ENCODE measurements at regions not wholly inside any gene's neighbourhood (a gene's known extent, or its start where the extent isn't known, plus 50 kb on each side); places are given as distances from the start of the nearest gene placed in this dataset.

- no peaks in the 10 kb centered on the region for H3F3A ChIP-seq (ENCODE audit: insufficient read depth, low read depth)
- H2AFZ ChIP-seq = no peak overlapping the region
- no peak for DNase-seq
- no peak overlapping the region for H3K4me3 ChIP-seq
- no peaks in the 10 kb centered on the region for H3K9me3 ChIP-seq (ENCODE audit: insufficient read depth, low read depth)
- no peaks in the 10 kb centered on the region for H3K79me2 ChIP-seq (ENCODE audit: low read depth)
- no peaks in the 10 kb centered on the region for H3K27me3 ChIP-seq (ENCODE audit: insufficient read depth, low read depth)
- H3K9me2 ChIP-seq (ENCODE audit: insufficient read depth) = no peaks in the 10 kb centered on the region
- peak overlapping the region; percentile 33; the same call in 1 of the 2 replicates for H3K4me2 ChIP-seq
- intact Hi-C loops (cut with micrococcal nuclease; ENCODE audit: unreplicated experiment) = no loop called here
- H4K20me1 ChIP-seq (ENCODE audit: insufficient read depth) = no peaks in the 10 kb centered on the region
- H3K4me1 ChIP-seq (replicated peaks; ENCODE audit: insufficient read depth) = no peaks in the 10 kb centered on the region
- no peaks in the 10 kb centered on the region for H3K36me3 ChIP-seq (ENCODE audit: low read depth)
- H3K27ac ChIP-seq = no peak overlapping the region
- ChIA-PET CTCF (no interaction called here), POLR2A (ENCODE audit: unreplicated experiment) (no interaction called here)
- TF ChIP-seq EZH2 (IDR thresholded peaks at IDR 0.05; ENCODE audit: low read depth) (no peak), CTCF (conservative IDR thresholded peaks at IDR 0.05) (no peak)
- no TSS peak for BruUV-seq (replicated peaks)
Observed at GRCh38 chr13:37485756-37486155, 112.8 kb downstream of the POSTN start.

- Histone ChIP-seq H3K4me3 (no peak overlapping the region), H3K36me3 (ENCODE audit: low read depth) (no peaks in the 10 kb centered on the region), H3F3A (ENCODE audit: insufficient read depth, low read depth) (no peaks in the 10 kb centered on the region), H3K9me2 (ENCODE audit: insufficient read depth) (no peaks in the 10 kb centered on the region), H3K27ac (no peak overlapping the region), H3K79me2 (ENCODE audit: low read depth) (no peaks in the 10 kb centered on the region), H3K4me2 (no peak overlapping the region), H4K20me1 (ENCODE audit: insufficient read depth) (no peaks in the 10 kb centered on the region), H3K9me3 (ENCODE audit: insufficient read depth, low read depth) (no peaks in the 10 kb centered on the region), H3K27me3 (ENCODE audit: insufficient read depth, low read depth) (no peaks in the 10 kb centered on the region), H3K4me1 (replicated peaks; ENCODE audit: insufficient read depth) (no peaks in the 10 kb centered on the region), H2AFZ (no peak overlapping the region)
- TF ChIP-seq EZH2 (IDR thresholded peaks at IDR 0.05; ENCODE audit: low read depth) (no peak), CTCF (conservative IDR thresholded peaks at IDR 0.05) (no peak)
- ChIA-PET CTCF (no interaction called here), POLR2A (ENCODE audit: unreplicated experiment) (no interaction called here)
- BruUV-seq (replicated peaks) = no TSS peak
- intact Hi-C loops (cut with micrococcal nuclease; ENCODE audit: unreplicated experiment) = no loop called here
- DNase-seq = no peak
Observed at GRCh38 chr13:37484056-37484455, 114.5 kb downstream of the POSTN start.

- Histone ChIP-seq H3K79me2 (ENCODE audit: low read depth) (no peaks in the 10 kb centered on the region), H3K27me3 (ENCODE audit: insufficient read depth, low read depth) (no peaks in the 10 kb centered on the region), H3K9me2 (ENCODE audit: insufficient read depth) (no peaks in the 10 kb centered on the region), H3K9me3 (ENCODE audit: insufficient read depth, low read depth) (no peaks in the 10 kb centered on the region), H3K4me1 (replicated peaks; ENCODE audit: insufficient read depth) (no peaks in the 10 kb centered on the region), H3K27ac (no peak overlapping the region), H4K20me1 (ENCODE audit: insufficient read depth) (no peaks in the 10 kb centered on the region), H2AFZ (no peak overlapping the region), H3F3A (ENCODE audit: insufficient read depth, low read depth) (no peaks in the 10 kb centered on the region), H3K4me2 (no peak overlapping the region), H3K4me3 (no peak overlapping the region), H3K36me3 (ENCODE audit: low read depth) (no peaks in the 10 kb centered on the region)
- DNase-seq = no peak
- POLR2A ChIA-PET (ENCODE audit: unreplicated experiment) = no interaction called here
- CTCF ChIA-PET = no interaction called here
- TF ChIP-seq EZH2 (IDR thresholded peaks at IDR 0.05; ENCODE audit: low read depth) = no peak
- TF ChIP-seq CTCF (conservative IDR thresholded peaks at IDR 0.05) = no peak
- no TSS peak for BruUV-seq (replicated peaks)
- intact Hi-C loops (cut with micrococcal nuclease; ENCODE audit: unreplicated experiment) = no loop called here
Observed at GRCh38 chr13:37482331-37482730, 116.2 kb downstream of the POSTN start.
